ENCODE measurements at regions not wholly inside any gene's neighbourhood (a gene's known extent, or its start where the extent isn't known, plus 50 kb on each side); places are given as distances from the start of the nearest gene placed in this dataset.
"Not testable (repeated sequence)": the region's sequence is repeated elsewhere in the genome, so short reads cannot be mapped to it uniquely, and the experiment has no call there.

- no peak for DNase-seq (ENCODE audit: low read depth)
- no peak overlapping the region for H3K4me3 ChIP-seq (ENCODE audit: low read depth, low read length)
- TF ChIP-seq CTCF (IDR thresholded peaks at IDR 0.05; ENCODE audit: insufficient read depth, low read depth, low read length, missing control alignments) = no peak
Measured at GRCh38 chr5:36407396-36407795, 105.7 kb upstream of the RANBP3L start.

GRCh38 chr5:36409711-36410110 lies 108.0 kb upstream of the RANBP3L start:
- not testable (repeated sequence) for DNase-seq (ENCODE audit: low read depth); H3K4me3 ChIP-seq (ENCODE audit: low read depth, low read length)

GRCh38 chr5:36410672-36411071 lies 109.0 kb upstream of the RANBP3L start:
- not testable (repeated sequence) for DNase-seq (ENCODE audit: low read depth); H3K4me3 ChIP-seq (ENCODE audit: low read depth, low read length)

GRCh38 chr5:36414869-36415282 lies 113.2 kb upstream of the RANBP3L start:
- DNase-seq (ENCODE audit: low read depth) = peak; percentile 28
- TF ChIP-seq CTCF (IDR thresholded peaks at IDR 0.05; ENCODE audit: insufficient read depth, low read depth, low read length, missing control alignments) = peak; percentile 27
- H3K4me3 ChIP-seq (ENCODE audit: low read depth, low read length) = no peak overlapping the region

GRCh38 chr5:36416605-36417004 lies 114.9 kb upstream of the RANBP3L start:
- no peak for DNase-seq (ENCODE audit: low read depth)
- TF ChIP-seq CTCF (IDR thresholded peaks at IDR 0.05; ENCODE audit: insufficient read depth, low read depth, low read length, missing control alignments) = no peak
- no peak overlapping the region for H3K4me3 ChIP-seq (ENCODE audit: low read depth, low read length)

GRCh38 chr5:36417221-36417620 lies 115.5 kb upstream of the RANBP3L start:
- H3K4me3 ChIP-seq (ENCODE audit: low read depth, low read length) = no peak overlapping the region
- no peak for DNase-seq (ENCODE audit: low read depth)
- no peak for TF ChIP-seq CTCF (IDR thresholded peaks at IDR 0.05; ENCODE audit: insufficient read depth, low read depth, low read length, missing control alignments)

GRCh38 chr5:36417668-36418067 lies 116.0 kb upstream of the RANBP3L start:
- no peak overlapping the region for H3K4me3 ChIP-seq (ENCODE audit: low read depth, low read length)
- DNase-seq (ENCODE audit: low read depth) = no peak
- TF ChIP-seq CTCF (IDR thresholded peaks at IDR 0.05; ENCODE audit: insufficient read depth, low read depth, low read length, missing control alignments) = no peak

- no peak overlapping the region for H3K4me3 ChIP-seq (ENCODE audit: low read depth, low read length)
- no peak for DNase-seq (ENCODE audit: low read depth)
- TF ChIP-seq CTCF (IDR thresholded peaks at IDR 0.05; ENCODE audit: insufficient read depth, low read depth, low read length, missing control alignments) = no peak
Measured at GRCh38 chr5:36418152-36418979, 116.7 kb upstream of the RANBP3L start.
